ENCODE measurements at regions not wholly inside any gene's neighbourhood (a gene's known extent, or its start where the extent isn't known, plus 50 kb on each side); places are given as distances from the start of the nearest gene placed in this dataset.

DNA sequence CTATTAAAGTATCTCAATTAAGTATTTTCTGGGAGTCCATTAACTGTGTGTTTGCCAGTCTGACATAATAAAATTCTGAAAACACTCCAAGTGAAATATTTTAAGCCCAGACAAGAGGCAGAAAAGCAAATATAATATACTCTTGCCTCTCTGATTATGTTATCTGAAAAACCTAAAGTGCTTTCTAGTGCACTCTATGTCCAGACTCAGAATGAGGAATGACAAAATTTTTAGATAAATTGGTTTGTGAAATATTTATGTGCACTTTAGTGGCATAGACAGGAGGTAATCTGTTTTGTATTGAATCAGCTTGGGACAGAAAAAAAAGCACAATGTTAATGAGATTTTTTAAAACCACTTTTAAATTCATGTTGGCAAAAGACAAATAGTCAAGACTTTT is 508.2 kb upstream of the SUCLG2 start:
- TF ChIP-seq, protein P1, sequence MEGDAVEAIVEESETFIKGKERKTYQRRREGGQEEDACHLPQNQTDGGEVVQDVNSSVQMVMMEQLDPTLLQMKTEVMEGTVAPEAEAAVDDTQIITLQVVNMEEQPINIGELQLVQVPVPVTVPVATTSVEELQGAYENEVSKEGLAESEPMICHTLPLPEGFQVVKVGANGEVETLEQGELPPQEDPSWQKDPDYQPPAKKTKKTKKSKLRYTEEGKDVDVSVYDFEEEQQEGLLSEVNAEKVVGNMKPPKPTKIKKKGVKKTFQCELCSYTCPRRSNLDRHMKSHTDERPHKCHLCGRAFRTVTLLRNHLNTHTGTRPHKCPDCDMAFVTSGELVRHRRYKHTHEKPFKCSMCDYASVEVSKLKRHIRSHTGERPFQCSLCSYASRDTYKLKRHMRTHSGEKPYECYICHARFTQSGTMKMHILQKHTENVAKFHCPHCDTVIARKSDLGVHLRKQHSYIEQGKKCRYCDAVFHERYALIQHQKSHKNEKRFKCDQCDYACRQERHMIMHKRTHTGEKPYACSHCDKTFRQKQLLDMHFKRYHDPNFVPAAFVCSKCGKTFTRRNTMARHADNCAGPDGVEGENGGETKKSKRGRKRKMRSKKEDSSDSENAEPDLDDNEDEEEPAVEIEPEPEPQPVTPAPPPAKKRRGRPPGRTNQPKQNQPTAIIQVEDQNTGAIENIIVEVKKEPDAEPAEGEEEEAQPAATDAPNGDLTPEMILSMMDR (IDR thresholded peaks at IDR 0.05; ENCODE audit: low read depth, low read length) = no peak
- no peaks in the 10 kb centered on the region for H3K36me3 ChIP-seq

DNA sequence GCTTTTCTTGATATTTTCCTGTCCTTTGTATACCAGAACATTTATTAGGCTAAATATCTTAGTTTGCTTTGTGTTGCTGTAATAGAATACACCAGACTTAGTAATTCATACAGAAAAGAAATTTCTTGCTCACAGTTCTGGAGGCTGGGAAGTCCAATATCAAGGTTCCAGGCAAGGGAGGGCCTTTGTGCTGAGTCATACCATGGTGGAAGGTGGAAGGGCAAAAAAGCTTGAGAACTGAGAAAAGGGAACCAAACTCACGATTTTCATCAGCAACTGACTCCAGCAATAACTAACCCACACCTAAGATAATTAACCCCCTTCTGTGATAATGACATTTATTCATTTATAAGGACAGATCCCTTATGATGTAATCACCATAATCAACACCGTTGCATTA is 496.9 kb upstream of the SUCLG2 start:
- no peaks in the 10 kb centered on the region for H3K27me3 ChIP-seq (ENCODE audit: insufficient read depth, low read depth, severe bottlenecking)
- TF ChIP-seq, protein P1 (IDR thresholded peaks at IDR 0.05; ENCODE audit: low read depth, low read length) = no peak
- no peak overlapping the region for H3K4me3 ChIP-seq (ENCODE audit: low read depth, low read length)
- H3K36me3 ChIP-seq = no peaks in the 10 kb centered on the region
- no peak overlapping the region for H3K27ac ChIP-seq
- DNase-seq = no peak
- no peaks in the 10 kb centered on the region for H3K9me3 ChIP-seq (ENCODE audit: severe bottlenecking)

More for the DNA sequence above, 508.2 kb upstream of the SUCLG2 start:
- no peak overlapping the region for H3K27ac ChIP-seq
- no peaks in the 10 kb centered on the region for H3K9me3 ChIP-seq (ENCODE audit: severe bottlenecking)
- DNase-seq = no peak
- no peak overlapping the region for H3K4me3 ChIP-seq (ENCODE audit: low read depth, low read length)
- H3K27me3 ChIP-seq (ENCODE audit: insufficient read depth, low read depth, severe bottlenecking) = no peaks in the 10 kb centered on the region

DNA sequence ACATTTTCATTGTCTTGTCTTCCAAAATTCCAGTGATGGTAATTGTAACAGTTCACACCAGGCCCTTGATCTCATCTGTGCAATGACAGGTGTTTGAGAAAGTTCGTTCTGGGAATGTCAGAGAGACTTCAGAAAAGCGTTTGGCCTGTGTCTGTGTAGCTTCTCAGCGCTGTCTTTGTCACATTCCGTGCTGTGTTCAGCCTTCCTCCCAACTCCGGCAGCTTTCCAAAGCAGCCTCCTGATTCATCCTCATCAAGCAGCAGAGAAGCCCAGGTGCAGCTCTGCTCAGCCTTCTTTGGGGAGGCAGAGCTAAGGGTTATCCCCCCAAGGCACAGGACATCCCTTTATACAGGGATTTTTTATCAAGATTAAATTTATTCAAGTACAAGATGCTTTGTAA is 494.0 kb upstream of the SUCLG2 start:
- DNase-seq = no peak
- H3K36me3 ChIP-seq = no peaks in the 10 kb centered on the region
- H3K9me3 ChIP-seq (ENCODE audit: severe bottlenecking) = no peaks in the 10 kb centered on the region
- no peaks in the 10 kb centered on the region for H3K27me3 ChIP-seq (ENCODE audit: insufficient read depth, low read depth, severe bottlenecking)
- H3K4me3 ChIP-seq (ENCODE audit: low read depth, low read length) = no peak overlapping the region
- TF ChIP-seq, protein P1 (IDR thresholded peaks at IDR 0.05; ENCODE audit: low read depth, low read length) = no peak
- H3K27ac ChIP-seq = no peak overlapping the region

DNA sequence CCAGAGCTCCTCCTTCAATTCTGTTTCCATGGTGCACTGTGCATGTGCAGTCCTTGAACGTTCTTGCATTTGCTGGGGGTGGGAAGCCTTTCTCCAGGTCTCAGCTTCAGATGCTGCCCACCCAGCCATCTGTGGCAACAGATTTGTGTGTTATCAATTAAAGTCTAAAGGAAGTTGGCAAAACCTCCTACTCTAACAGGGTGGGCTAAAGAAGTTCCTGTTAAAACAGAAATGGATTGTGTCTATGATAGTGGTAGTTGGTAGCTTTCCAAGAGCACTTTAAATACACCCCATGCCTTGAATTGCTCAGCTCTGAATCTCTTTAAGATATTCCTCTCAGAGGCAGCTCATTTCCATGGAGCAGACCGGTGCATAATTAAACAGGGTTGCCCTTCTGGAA is 488.0 kb upstream of the SUCLG2 start:
- no peak for DNase-seq
- TF ChIP-seq, protein P1 (IDR thresholded peaks at IDR 0.05; ENCODE audit: low read depth, low read length) = no peak
- no peak overlapping the region for H3K4me3 ChIP-seq (ENCODE audit: low read depth, low read length)
- no peak overlapping the region for H3K27ac ChIP-seq
- no peaks in the 10 kb centered on the region for H3K27me3 ChIP-seq (ENCODE audit: insufficient read depth, low read depth, severe bottlenecking)
- no peaks in the 10 kb centered on the region for H3K9me3 ChIP-seq (ENCODE audit: severe bottlenecking)
- H3K36me3 ChIP-seq = no peaks in the 10 kb centered on the region

DNA sequence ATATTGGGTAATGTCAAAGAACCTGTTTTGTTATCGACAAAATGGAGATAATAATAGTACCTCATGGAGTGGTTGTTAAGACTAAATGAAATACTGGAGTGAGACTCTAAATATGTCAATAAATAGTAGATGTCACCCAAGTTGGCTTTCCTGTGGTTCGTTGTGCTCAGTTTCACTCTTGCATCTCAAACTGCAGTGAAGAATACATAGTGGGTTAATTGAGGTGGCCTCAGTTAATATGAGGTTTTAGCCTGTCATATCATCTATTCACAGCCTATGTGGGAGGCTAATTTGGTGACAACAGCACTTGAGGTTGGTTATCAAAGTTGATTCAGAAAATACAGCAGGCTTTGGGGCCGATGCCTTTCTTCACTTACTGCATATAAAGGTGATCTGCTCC is 485.5 kb upstream of the SUCLG2 start:
- no peak overlapping the region for H3K27ac ChIP-seq
- no peaks in the 10 kb centered on the region for H3K9me3 ChIP-seq (ENCODE audit: severe bottlenecking)
- TF ChIP-seq, protein P1 (IDR thresholded peaks at IDR 0.05; ENCODE audit: low read depth, low read length) = no peak
- no peaks in the 10 kb centered on the region for H3K27me3 ChIP-seq (ENCODE audit: insufficient read depth, low read depth, severe bottlenecking)
- no peaks in the 10 kb centered on the region for H3K36me3 ChIP-seq
- H3K4me3 ChIP-seq (ENCODE audit: low read depth, low read length) = no peak overlapping the region
- DNase-seq = no peak

DNA sequence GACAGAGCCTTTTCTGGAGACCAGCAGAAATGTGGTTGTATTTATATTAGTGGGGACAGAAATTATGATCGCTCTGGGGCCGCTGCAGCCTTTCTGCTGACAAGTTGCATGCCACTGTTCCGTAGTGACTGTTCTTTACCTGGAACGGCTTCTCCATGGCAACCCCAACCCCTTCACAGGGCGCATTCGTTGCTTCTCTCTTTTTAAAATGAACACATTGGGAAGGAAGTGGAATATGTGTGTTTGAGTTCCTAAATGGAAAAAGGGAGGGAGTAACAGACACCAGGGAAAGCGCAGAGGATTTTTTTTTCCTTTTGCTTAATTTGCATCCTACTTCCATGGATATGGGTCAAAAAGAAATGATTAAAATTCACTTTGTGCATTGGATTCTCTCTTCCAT is 482.0 kb upstream of the SUCLG2 start:
- no peak for DNase-seq
- Histone ChIP-seq H3K9me3 (ENCODE audit: severe bottlenecking) (no peaks in the 10 kb centered on the region), H3K4me3 (ENCODE audit: low read depth, low read length) (no peak overlapping the region), H3K36me3 (no peaks in the 10 kb centered on the region), H3K27me3 (ENCODE audit: insufficient read depth, low read depth, severe bottlenecking) (no peaks in the 10 kb centered on the region), H3K27ac (no peak overlapping the region)
- TF ChIP-seq, protein P1 (IDR thresholded peaks at IDR 0.05; ENCODE audit: low read depth, low read length) = no peak
